BLaER1 (cell line): ENCODE measurements at regions not wholly inside any gene's neighbourhood (a gene's known extent, or its start where the extent isn't known, plus 50 kb on each side); places are given as distances from the start of the nearest gene placed in this dataset.

Source experiments
- H3K27ac ChIP-seq: shearing (Covaris generic); formaldehyde crosslinking; 2 replicates; pipeline ENCODE4 v1.8.1; 2022
- H3K27me3 ChIP-seq: shearing (Covaris generic); formaldehyde crosslinking; 2 replicates; pipeline ENCODE4 v1.8.1; 2022
- H3K36me3 ChIP-seq: shearing (Covaris generic); formaldehyde crosslinking; 2 replicates; pipeline ENCODE4 v1.8.1; 2022
- H3K4me1 ChIP-seq: shearing (Covaris generic); formaldehyde crosslinking; 2 replicates; pipeline ENCODE4 v1.8.1; 2022
- H3K4me2 ChIP-seq: shearing (Covaris generic); formaldehyde crosslinking; 2 replicates; pipeline ENCODE4 v1.8.1; 2022
- H3K4me3 ChIP-seq: shearing (Covaris generic); formaldehyde crosslinking; 2 replicates; pipeline ENCODE4 v1.8.1; 2022
- H3K9ac ChIP-seq: shearing (Covaris generic); formaldehyde crosslinking; 2 replicates; pipeline ENCODE4 v1.8.1; 2022
- H3K9me3 ChIP-seq: shearing (Covaris generic); formaldehyde crosslinking; 2 replicates; pipeline ENCODE4 v1.8.1; 2022
- H4K20me1 ChIP-seq: shearing (Covaris generic); formaldehyde crosslinking; 2 replicates; pipeline ENCODE4 v1.8.1; 2022
- Cebpa-rat ChIP-seq: shearing (Covaris generic); IDR thresholded peaks from 2 replicates; pipeline ENCODE4 v1.8.1; 2022

GRCh38 chr1:173410133-173410793 is 66.9 kb upstream of the PRDX6 start:
- Histone ChIP-seq H3K36me3 (no peaks in the 10 kb centered on the region), H3K9ac (no peak overlapping the region), H3K27ac (peak overlapping the region; percentile 27), H3K4me1 (peaks cover 60% of the 10 kb centered on the region), H3K4me2 (peak overlapping the region; percentile 78), H3K9me3 (no peaks in the 10 kb centered on the region), H3K27me3 (no peaks in the 10 kb centered on the region), H3K4me3 (no peak overlapping the region; the same call in 1 of the 2 replicates), H4K20me1 (no peaks in the 10 kb centered on the region)
- TF ChIP-seq Cebpa-rat = no peak

GRCh38 chr1:173410794-173411236 is 66.3 kb upstream of the PRDX6 start:
- TF ChIP-seq Cebpa-rat = no peak
- Histone ChIP-seq H3K9me3 (no peaks in the 10 kb centered on the region), H3K4me2 (peak overlapping the region; percentile 78), H3K9ac (no peak overlapping the region), H4K20me1 (no peaks in the 10 kb centered on the region), H3K4me3 (no peak overlapping the region), H3K27ac (peak overlapping the region; percentile 27), H3K4me1 (peaks cover 65% of the 10 kb centered on the region), H3K27me3 (no peaks in the 10 kb centered on the region), H3K36me3 (no peaks in the 10 kb centered on the region)

GRCh38 chr1:173411835-173412742 is 65.0 kb upstream of the PRDX6 start:
- Histone ChIP-seq H3K27me3 (no peaks in the 10 kb centered on the region), H3K27ac (no peak overlapping the region), H3K4me2 (no peak overlapping the region)

GRCh38 chr1:173413271-173413707 is 63.8 kb upstream of the PRDX6 start:
- no peaks in the 10 kb centered on the region for H3K9me3 ChIP-seq
- H4K20me1 ChIP-seq = no peaks in the 10 kb centered on the region
- peaks cover 48% of the 10 kb centered on the region for H3K4me1 ChIP-seq
- H3K4me2 ChIP-seq = no peak overlapping the region
- H3K9ac ChIP-seq = no peak overlapping the region
- H3K27ac ChIP-seq = no peak overlapping the region
- H3K36me3 ChIP-seq = peaks cover 4% of the 10 kb centered on the region; the same call in 1 of the 2 replicates
- TF ChIP-seq Cebpa-rat = no peak
- no peaks in the 10 kb centered on the region for H3K27me3 ChIP-seq
- H3K4me3 ChIP-seq = no peak overlapping the region

More at GRCh38 chr1:173411835-173412742, 65.0 kb upstream of the PRDX6 start:
- Histone ChIP-seq H3K9ac (no peak overlapping the region), H3K36me3 (no peaks in the 10 kb centered on the region), H3K9me3 (no peaks in the 10 kb centered on the region), H3K4me3 (no peak overlapping the region), H3K4me1 (peaks cover 58% of the 10 kb centered on the region), H4K20me1 (no peaks in the 10 kb centered on the region)
- no peak for TF ChIP-seq Cebpa-rat

- Histone ChIP-seq H3K9ac (no peak overlapping the region), H3K4me3 (no peak overlapping the region), H3K36me3 (peaks cover 5% of the 10 kb centered on the region; the same call in 1 of the 2 replicates), H3K27me3 (no peaks in the 10 kb centered on the region), H3K9me3 (no peaks in the 10 kb centered on the region), H3K4me1 (peaks cover 40% of the 10 kb centered on the region), H4K20me1 (no peaks in the 10 kb centered on the region), H3K27ac (no peak overlapping the region), H3K4me2 (no peak overlapping the region; the same call in 1 of the 2 replicates)
- no peak for TF ChIP-seq Cebpa-rat
Measured at GRCh38 chr1:173414136-173414535, 63.0 kb upstream of the PRDX6 start.

- no peaks in the 10 kb centered on the region for H3K27me3 ChIP-seq
- H4K20me1 ChIP-seq = no peaks in the 10 kb centered on the region
- H3K4me2 ChIP-seq = 0 out of 2 replicates have a peak overlapping the region, but pooled peaks have one; percentile 31
- H3K4me3 ChIP-seq = no peak overlapping the region
- H3K9me3 ChIP-seq = no peaks in the 10 kb centered on the region
- TF ChIP-seq Cebpa-rat = no peak
- H3K4me1 ChIP-seq = peaks cover 35% of the 10 kb centered on the region
- H3K27ac ChIP-seq = no peak overlapping the region
- no peak overlapping the region for H3K9ac ChIP-seq
- peaks cover 5% of the 10 kb centered on the region; the same call in 1 of the 2 replicates for H3K36me3 ChIP-seq
Measured at GRCh38 chr1:173414539-173415226, 62.5 kb upstream of the PRDX6 start.

- no peaks in the 10 kb centered on the region for H3K9me3 ChIP-seq
- no peaks in the 10 kb centered on the region for H4K20me1 ChIP-seq
- no peak overlapping the region for H3K9ac ChIP-seq
- no peak overlapping the region for H3K4me3 ChIP-seq
- H3K27ac ChIP-seq = no peak overlapping the region
- peaks cover 5% of the 10 kb centered on the region; the same call in 1 of the 2 replicates for H3K36me3 ChIP-seq
- peak overlapping the region; percentile 31; the same call in 1 of the 2 replicates for H3K4me2 ChIP-seq
- H3K4me1 ChIP-seq = peaks cover 26% of the 10 kb centered on the region
- no peak for TF ChIP-seq Cebpa-rat
- no peaks in the 10 kb centered on the region for H3K27me3 ChIP-seq
Measured at GRCh38 chr1:173415490-173415889, 61.6 kb upstream of the PRDX6 start.

- no peaks in the 10 kb centered on the region for H3K9me3 ChIP-seq
- peaks cover 5% of the 10 kb centered on the region; the same call in 1 of the 2 replicates for H3K36me3 ChIP-seq
- no peak overlapping the region for H3K9ac ChIP-seq
- no peak for TF ChIP-seq Cebpa-rat
- peaks cover 22% of the 10 kb centered on the region for H3K4me1 ChIP-seq
- H3K27ac ChIP-seq = 0 out of 2 replicates have a peak overlapping the region, but pooled peaks have one; percentile 22
- peak overlapping the region; percentile 31; the same call in 1 of the 2 replicates for H3K4me2 ChIP-seq
- no peaks in the 10 kb centered on the region for H4K20me1 ChIP-seq
- no peaks in the 10 kb centered on the region for H3K27me3 ChIP-seq
- H3K4me3 ChIP-seq = no peak overlapping the region
Measured at GRCh38 chr1:173415905-173416450, 61.2 kb upstream of the PRDX6 start.

- no peaks in the 10 kb centered on the region for H3K9me3 ChIP-seq
- H3K4me3 ChIP-seq = no peak overlapping the region
- H3K36me3 ChIP-seq = peaks cover 5% of the 10 kb centered on the region; the same call in 1 of the 2 replicates
- H4K20me1 ChIP-seq = no peaks in the 10 kb centered on the region
- no peak overlapping the region for H3K27ac ChIP-seq
- peaks cover 24% of the 10 kb centered on the region for H3K4me1 ChIP-seq
- no peak overlapping the region for H3K4me2 ChIP-seq
- H3K9ac ChIP-seq = no peak overlapping the region
- no peaks in the 10 kb centered on the region for H3K27me3 ChIP-seq
- TF ChIP-seq Cebpa-rat = no peak
Measured at GRCh38 chr1:173417563-173417962, 59.6 kb upstream of the PRDX6 start.
